AG04449 (cell line): ENCODE measurements at regions not wholly inside any gene's neighbourhood (a gene's known extent, or its start where the extent isn't known, plus 50 kb on each side); places are given as distances from the start of the nearest gene placed in this dataset.

Experiments
- CTCF ChIA-PET: fragments of 350-600 bp; formaldehyde crosslinking; extraction: SDS; loops from one replicate; lab custom pipeline; 2021; ENCODE audit warnings: antibody characterized with exemption; lab: Yijun Ruan, JAX
- POLR2A ChIA-PET: fragments of 400-600, 350-600 bp; formaldehyde crosslinking; extraction: SDS; loops from one replicate; lab custom pipeline; 2020; ENCODE audit warnings: antibody characterized with exemption, inconsistent platforms; lab: Yijun Ruan, JAX
- DNase-seq: peaks from one replicate; pipeline ENCODE4 v3.0.0-alpha.2; 2010; ENCODE audit warnings: low read depth, low spot score
- H3K4me3 ChIP-seq: 2 replicates; pipeline ENCODE4 v1.5.1; 2011; ENCODE audit warnings: low read depth, mild to moderate bottlenecking, control low read depth, low read length
- CTCF ChIP-seq: IDR thresholded peaks from one replicate; pipeline ENCODE4 v1.5.1; 2011; ENCODE audit warnings: mild to moderate bottlenecking, moderate library complexity, low read length, control low read depth, inconsistent platforms; ENCODE audit not compliant: insufficient read depth; ENCODE audit errors: missing control alignments

- ChIA-PET POLR2A (no interaction called here), CTCF (no interaction called here)
- no peak overlapping the region for H3K4me3 ChIP-seq
- no peak for TF ChIP-seq CTCF
- DNase-seq, result no peak
These were observed 133.9 kb upstream of the GHITM start for GRCh38 chr10:84005403-84005802.

DNA sequence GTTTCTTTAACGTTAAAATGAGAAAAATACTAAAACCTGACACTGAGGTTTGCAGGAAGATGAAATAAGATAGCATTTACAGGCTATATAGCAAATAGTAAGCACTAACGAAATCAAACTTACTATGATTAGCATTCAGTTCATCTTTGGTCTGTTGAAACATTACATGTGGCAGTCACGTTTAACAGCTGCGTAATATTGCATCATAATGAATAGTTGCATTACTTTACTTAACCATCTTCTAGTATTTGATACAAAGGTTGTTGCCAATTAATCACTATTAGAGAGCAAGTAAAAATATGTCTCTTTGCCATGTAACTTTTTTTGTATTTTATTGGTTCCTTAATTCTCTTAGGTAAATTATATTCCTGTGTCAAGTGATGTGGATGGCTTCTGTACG lies 131.8 kb upstream of the GHITM start:
- H3K4me3 ChIP-seq, result no peak overlapping the region
- CTCF ChIA-PET, result no interaction called here
- POLR2A ChIA-PET, result no interaction called here

GRCh38 chr10:84008878-84009277 lies 130.4 kb upstream of the GHITM start:
- no peak overlapping the region for H3K4me3 ChIP-seq
- DNase-seq, result no peak
- ChIA-PET POLR2A (no interaction called here), CTCF (no interaction called here)
- TF ChIP-seq CTCF, result peak; percentile 19

More for the DNA sequence above, 131.8 kb upstream of the GHITM start:
- no peak for TF ChIP-seq CTCF
- no peak for DNase-seq

GRCh38 chr10:84012431-84012830 lies 126.9 kb upstream of the GHITM start:
- DNase-seq, result no peak
- CTCF ChIA-PET, result no interaction called here
- POLR2A ChIA-PET, result no interaction called here
- TF ChIP-seq CTCF, result no peak
- H3K4me3 ChIP-seq, result no peak overlapping the region

DNA sequence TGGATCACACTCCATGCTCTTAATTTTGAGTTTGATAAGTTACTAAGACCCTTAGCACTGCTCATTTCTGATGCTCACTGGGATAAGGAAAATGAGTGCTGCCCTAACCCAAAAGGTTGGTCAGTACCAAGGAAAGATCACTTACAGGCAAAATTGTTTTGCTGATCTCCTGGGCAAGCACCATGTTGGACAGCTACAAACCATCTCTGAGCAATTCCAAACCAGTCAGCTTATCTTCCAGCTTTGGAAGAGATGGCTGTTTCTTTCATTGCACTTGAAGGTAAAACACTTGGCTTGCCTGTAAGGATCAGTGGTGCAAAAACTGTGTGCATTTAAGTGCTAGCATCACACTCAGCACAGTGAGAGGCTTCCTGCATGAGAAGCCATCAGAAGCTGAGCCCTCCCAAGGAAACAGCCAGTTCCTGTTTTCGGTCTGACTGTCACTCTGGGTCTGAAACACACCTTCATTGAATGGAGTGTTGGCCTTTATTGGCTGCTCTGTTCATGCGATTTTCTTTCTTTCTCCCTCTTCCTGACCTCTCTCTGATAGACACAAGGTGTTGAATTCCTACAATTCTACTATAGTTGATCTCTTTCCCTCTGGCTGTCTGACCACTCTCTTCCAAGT lies 126.4 kb upstream of the GHITM start:
- ChIA-PET CTCF (no interaction called here), POLR2A (no interaction called here)
- no peak for DNase-seq
- no peak for TF ChIP-seq CTCF
- H3K4me3 ChIP-seq, result no peak overlapping the region

GRCh38 chr10:84015877-84016595 lies 123.3 kb upstream of the GHITM start:
- POLR2A ChIA-PET, result no interaction called here
- no peak overlapping the region for H3K4me3 ChIP-seq
- TF ChIP-seq CTCF, result no peak
- CTCF ChIA-PET, result no interaction called here
- DNase-seq, result no peak
